SHP77 (cell line): ENCODE measurements at regions not wholly inside any gene's neighbourhood (a gene's known extent, or its start where the extent isn't known, plus 50 kb on each side); places are given as distances from the start of the nearest gene placed in this dataset.
"Not testable (repeated sequence)": the region's sequence is repeated elsewhere in the genome, so short reads cannot be mapped to it uniquely, and the experiment has no call there.

Experiments
- DNase-seq, 2 experiments: peaks; one replicate each; lab custom pipeline; 2025; lab: John Stamatoyannopoulos, UW

DNA sequence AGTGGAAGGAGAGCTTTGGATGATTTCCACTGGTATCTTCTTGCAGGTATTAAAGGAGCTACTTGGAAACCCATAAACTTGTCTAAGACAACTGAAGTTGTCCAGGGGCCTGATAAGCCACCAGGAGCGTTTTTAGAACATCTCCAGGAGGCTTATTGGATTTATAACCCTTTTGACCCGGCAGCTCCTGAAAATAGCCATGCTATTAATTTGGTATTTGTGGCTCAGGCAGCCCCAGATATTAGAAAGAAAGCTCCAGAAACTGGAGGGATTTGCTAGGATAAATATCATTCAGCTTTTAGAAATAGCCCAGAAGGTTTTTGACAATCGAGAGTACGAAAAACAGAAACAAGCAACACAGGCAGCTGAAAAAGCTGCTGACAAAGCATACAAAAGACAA lies 461.0 kb upstream of the HTR1E start:
- DNase-seq: no peak

DNA sequence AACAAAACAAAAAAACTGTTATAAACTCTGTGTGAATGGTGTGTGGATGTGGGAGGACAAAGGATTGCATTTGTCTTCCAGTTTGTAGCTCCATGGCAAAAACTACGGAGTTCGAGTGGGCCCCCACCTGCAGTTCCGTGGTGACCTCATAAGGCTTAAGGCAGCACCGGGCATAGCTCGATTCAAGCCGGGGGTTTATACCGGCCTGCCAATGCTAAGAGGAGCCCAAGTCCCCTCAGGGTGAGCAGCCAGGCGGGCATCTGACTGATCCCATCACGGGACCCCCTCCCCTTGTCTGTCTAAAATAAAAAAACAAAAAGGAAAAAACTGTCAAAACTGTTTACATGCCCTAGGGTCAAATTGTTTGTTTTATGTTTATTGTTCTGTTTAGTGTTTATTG lies 463.2 kb upstream of the HTR1E start:
- no peak for DNase-seq

DNA sequence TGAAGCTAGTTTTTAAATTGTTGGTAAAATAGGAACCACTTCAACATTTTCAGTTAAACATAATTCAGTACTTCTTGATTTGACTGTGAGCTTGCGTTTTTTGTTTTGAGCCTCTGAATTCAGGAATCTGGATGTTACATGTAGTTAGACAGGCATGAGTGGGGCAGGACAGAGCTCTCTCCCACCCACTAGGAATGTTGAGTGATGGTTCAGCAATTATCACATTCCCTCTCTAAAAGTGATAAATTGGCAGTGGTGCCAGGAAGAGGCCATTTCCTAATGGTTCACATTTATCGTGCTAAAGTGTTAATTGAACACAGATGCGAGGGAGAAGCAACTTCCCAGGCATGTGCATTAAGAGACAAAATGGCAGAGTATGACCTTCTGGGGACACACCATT lies 465.5 kb upstream of the HTR1E start:
- no peak for DNase-seq

DNA sequence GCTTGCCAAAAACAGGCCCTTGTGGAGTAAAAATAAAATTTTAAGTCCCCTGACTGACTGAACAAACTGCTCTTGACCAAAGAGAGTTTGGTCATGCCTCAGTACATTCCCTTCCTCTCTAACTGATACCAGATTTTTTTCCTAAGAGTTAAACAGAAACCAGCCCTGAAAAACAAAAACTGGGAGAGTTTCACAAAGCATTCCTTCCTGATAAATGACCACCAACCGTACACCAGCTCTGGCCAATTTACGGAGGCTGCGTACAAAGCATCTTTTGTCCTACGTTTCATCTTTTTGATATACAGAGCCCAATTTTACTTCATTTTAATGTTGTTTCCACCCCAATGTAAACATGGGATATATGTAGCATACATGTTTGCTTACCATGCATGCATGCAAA lies 477.4 kb upstream of the HTR1E start:
- DNase-seq: no peak

DNA sequence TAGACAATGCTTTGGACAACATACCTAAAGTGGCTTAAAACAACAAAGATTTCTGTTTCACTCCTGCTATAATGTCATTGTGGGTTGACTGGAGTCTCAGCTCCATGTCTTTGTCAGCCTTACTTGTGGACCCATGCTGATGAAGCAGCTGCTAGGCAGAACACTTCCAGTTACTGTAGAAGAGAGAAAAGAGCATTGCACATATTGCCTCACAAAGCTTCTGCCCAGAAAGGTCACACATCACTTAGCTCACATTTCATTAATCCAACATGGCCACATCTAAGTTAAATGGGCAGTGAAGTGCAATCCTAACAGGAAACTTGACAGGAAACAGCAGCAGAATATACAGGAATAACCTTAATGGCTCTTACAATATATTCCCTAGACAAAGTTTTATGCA lies 480.5 kb upstream of the HTR1E start:
- no peak for DNase-seq

DNA sequence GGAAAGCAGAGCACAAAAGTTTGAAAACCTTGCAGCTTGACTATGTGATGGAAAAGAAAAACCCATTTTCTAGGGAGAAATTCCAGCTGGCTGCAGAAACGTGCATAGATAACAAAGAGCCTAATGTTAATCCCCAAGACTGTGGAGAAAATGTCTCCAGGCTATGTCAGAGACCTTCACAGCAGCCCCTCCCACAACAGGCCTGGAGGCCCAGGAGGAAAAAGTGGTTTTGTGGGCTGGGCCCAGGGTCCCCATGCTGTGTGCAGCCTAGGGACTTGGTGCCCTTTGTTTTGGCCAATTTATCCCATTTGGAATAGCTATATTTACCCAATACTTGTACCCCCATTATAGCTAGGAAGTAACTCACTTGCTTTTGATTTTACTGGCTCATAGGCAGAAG lies 484.1 kb upstream of the HTR1E start:
- DNase-seq: no peak

DNA sequence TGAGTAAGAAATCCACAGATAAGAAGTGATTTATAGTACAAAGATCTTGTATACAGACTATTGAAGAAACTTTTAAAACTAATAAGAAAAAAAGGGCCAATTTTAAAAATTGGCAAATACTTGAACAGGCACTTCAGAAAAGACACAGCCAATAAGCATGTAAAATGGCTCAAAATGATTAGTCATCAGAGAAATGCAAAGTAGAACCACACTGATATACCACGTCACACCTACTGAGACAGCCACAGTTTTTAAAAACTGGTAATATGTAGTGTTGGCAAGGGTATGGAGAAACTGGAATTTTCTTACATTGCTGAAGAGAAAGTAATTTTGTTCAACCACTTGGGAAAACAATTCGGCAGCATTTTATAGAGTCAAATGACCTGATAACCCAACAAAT lies 488.9 kb upstream of the HTR1E start:
- no peak for DNase-seq

DNA sequence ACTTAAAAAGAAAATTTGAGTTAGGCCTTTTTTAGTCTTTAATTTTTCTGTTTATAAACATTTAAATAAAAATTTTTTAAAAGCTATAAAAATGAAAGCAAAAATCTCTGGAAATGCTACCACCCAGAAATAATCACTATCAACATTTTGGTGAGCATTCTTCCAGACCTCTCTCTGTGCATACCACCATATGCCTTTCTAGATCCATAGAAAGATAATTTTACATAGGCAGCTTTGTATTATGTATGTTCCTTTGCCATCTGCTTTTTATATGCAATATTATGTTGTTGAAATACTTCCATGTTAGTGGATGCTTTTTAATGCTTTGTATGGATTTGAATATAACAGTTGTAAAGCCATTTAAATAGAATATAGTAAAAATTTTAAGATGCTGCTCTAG lies 496.7 kb upstream of the HTR1E start:
- DNase-seq: no peak

DNA sequence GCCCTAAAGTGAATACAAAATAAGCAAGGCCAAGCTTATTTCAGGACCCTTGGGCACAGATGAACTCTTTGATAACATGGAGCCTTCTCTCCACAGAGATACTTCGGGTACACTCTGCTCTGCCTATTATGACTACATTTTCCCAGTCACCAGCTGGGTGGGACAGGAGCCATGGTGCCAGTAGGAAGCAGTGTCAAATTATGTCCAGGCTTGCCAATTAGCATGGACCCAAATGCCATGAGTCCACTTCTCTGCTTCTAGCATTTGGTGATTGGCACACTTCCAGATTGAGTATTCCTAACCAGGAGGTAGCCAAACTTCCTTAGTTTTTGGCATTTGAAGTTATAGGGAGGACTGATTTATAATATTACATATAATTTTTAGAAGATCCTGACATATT lies 513.8 kb upstream of the HTR1E start:
- DNase-seq: no peak

DNA sequence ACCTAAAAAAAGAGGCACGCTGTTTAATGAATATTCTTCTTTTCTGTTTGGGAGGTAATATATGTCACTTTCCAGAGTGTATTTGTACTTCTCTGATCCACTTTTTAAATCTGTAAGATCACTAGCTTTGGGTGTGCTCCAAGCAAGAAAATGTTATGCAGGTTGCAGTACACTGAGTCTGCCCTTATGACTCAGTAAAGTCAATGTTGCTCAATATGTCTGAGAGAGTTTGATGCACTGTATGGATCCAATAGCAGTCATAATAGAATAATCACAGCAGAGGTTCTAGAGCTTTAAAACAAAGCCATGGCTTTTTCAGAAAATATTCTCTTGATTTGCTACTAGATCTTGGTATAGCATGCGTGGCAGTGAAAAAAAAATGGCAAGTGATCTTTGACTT lies 525.3 kb upstream of the HTR1E start:
- DNase-seq: no peak

DNA sequence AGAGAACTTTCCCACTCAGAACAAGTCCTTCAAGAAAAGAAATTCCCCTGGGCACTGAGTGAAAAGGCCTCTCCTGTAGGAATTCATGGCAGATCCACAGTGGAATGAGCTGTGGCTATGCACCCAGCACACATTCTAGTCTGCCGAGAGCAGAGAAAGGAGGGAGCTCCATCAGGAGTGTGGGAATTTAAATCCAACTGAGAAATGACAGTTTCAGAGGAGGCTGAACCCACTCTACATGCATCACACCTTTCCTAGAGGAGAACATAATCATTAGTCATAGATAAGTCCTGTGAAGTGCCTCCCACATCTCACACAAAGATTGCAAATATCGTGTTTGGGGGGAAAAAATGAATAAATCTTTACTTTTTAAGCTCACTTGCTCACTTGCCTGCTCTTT lies 530.2 kb upstream of the HTR1E start:
- DNase-seq: no peak

DNA sequence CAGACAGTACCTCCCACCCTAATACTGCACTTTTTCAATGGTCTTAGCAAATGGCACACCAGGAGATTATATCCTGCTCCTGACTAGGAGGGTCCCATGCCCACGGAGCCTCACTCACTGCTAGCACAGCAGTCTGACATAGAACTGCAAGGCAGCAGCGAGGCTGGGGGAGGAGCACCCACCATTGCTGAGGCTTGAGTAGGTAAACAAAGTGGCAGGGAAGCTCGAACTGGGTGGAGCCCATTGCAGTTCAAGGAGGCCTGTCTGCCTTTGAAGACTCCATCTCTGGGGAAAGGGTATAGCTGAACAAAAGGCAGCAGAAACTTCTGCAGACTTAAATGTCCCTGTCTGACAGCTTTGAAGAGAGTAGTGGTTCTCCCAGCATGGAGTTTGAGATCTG lies 544.5 kb upstream of the HTR1E start:
- not testable (repeated sequence) for DNase-seq

DNA sequence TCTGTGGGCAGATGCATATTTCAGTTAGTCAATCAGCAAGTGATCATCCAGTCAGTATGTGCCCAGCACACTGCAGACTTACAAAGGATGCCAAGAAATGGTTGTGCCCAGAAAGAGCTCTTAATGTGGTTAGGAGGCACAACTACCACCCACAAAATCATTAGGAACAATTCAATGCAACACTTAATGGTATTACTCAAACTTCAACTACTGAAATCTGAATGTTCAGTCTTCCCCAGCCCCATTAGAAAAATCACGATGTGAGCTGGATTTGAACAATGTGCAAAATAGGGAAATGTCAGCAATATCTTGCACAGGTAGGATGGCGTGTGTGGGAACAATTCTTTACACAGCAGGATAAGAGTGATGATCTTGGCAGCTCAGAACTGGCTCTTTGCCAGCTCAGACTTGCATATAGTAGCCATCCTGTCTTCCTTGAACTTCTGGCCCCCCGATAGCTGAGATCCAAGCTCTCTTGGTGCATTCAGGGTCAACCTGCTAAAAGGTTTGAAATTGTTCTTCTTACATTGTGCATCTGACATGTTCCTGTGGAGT lies 556.7 kb upstream of the HTR1E start:
- no peak for DNase-seq

DNA sequence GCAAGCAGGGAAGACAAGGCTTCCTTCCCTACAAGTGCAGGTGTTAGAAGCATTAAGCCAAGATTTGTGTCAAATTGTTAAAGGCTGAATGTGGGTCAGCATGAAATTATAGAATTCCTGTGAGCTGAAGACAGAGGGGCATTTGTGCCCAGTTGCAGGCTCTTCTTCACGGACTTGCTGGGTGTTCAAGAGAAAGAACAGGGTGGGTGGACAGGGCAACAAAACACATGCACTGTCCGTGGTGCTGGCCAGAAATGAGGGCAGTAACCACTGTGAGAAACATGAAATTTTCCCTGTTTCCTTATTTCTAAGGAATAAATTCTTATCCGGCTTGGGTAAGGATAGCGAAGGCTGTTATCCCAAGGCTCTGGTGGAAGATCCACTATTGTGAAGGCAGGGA lies 579.5 kb upstream of the HTR1E start:
- DNase-seq: no peak

DNA sequence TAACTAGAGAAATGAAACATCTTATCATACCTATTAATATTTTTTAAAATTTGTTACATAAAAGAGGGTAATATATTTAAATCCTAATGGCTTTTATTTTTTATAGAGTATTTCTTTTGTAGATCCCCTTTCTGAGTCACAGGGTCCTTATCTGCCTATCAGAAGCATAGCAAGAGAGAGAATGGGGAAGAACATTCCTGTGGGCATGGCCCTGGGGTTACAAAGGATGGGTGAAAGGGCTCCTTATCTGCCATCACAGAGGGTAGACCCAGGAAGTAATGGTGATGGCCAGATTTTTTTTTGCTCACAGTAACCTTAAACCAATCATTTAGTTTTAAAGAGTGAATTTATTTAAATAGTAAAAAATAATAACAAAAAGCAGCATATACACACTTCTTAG lies 582.1 kb upstream of the HTR1E start:
- DNase-seq: no peak

DNA sequence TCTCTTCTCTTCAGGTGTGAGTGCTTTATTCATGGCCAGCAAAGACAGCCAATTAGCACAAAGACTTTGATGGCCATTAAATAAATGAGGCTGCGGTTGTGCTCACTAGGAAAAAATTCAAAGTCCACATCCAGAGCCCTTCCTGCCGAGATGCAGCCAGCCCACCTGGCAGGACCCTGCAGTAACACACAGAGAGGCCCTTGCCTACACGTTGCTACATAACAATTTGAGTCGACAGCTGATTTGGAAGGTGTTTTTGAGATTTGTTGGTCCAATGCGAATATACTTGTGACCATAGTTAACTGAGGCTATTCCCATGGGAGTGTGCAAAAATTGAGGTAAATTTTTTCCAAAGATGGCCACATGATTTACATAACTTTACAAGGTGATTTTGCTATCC lies 605.4 kb upstream of the HTR1E start:
- no peak for DNase-seq

DNA sequence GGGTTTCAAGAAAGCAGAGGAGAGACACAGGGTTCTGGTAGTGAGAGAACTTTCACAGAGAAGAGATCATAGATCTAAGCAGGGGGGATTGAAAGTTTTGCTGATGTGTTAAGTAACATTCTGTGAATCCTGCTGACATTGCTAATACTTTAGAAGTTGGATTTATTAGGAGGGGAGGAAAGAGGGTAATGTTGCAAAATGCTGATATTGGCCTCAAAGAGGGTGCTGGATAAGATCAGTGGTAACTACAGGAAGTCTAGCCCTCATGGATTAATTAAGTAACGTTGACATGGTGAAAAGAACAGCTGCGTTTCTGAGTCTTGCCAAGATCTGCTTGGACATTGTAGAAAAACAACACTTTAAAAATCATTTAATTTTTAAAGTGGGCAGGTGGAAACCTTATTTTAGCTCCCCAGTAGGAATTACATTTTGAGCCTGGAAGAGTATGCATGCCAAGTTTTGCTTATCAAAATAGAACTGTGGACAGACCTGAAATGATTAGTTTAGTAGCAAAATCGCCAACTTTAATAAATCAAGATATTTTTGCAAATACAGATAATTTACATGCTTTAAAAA lies 606.0 kb upstream of the HTR1E start:
- DNase-seq: no peak

DNA sequence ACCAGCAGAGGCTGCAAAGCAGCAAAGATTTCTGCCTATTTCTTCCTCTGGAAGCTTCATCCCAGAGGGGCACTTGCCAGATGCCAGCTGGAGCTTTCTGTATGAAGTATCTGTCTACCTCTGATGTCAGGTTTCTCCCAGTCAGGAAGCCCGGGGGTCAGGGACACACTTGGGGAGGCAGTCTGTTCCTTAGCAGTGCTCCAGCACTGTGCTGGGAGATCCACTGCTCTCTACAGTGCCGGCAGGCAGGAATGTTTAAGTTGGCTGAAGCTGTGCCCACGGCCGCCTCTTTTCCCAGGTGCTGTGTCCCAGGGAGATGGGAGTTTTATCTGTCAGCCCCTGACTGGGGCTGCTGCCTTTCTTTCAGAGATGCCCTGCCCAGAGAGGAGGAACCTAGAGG lies 631.1 kb upstream of the HTR1E start:
- no peak for DNase-seq

DNA sequence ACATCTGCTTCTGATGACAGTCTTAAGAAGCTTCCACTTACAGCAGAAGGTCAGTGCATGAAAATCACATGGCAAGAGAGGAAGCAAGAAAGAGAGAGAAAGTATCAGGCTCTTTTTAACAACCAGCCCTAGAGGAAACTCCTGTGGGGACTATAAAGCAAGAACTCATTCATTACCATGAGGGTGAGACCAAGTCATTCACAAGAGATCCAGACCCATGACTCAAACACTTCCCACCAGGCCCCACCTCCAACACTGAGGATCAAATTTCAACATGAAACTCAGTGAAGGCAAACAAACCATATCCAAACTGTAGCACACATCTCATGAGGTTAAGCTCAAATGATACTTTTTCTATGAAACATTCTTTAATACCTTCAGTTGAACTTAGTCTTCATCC lies 643.2 kb upstream of the SYNCRIP start:
- no peak for DNase-seq

DNA sequence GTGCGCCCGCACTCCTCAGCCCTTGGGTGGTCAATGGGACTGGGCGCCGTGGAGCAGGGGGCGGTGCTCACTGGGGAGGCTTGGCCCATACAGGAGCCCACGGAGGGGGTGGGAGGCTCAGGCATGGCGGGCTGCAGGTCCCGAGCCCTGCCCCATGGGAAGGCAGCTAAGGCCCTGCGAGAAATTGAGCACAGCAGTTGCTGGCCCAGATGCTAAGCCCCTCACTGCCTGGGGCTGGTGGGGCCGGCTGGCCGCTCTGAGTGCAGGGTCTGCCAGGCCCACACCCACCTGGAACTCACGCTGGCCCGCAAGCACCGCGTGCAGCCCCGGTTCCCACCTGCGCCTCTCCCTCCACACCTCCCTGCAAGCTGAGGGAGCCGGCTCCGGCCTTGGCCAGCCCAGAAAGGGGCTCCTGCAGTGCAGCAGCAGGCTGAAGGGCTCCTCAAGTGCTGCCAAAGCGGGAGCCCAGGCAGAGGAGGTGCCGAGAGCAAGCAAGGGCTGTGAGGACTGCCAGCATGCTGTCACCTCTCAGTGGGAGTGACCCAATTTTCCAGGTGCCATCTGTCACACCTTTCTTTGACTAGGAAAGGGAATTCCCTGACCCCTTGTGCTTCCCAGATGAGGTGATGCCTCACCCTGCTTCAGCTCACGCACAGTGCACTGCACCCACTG lies 642.3 kb upstream of the SYNCRIP start:
- DNase-seq: not testable (repeated sequence)

DNA sequence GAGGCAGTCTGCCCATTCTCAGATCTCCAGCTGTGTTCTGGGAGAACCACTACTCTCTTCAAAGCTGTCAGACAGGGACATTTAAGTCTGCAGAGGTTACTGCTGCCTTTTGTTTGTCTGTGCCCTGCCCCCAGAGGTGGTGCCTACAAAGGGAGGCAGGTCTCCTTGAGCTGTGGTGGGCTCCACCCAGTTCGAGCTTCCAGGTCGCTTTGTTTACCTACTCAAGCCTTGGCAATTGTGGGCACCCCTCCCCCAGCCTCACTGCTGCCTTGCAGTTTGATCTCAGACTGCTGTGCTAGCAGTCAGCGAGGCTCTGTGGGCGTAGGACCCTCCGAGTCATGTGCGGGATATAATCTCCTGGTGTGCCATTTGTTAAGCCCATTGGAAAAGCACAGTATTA lies 640.9 kb upstream of the SYNCRIP start:
- DNase-seq: not testable (repeated sequence)

DNA sequence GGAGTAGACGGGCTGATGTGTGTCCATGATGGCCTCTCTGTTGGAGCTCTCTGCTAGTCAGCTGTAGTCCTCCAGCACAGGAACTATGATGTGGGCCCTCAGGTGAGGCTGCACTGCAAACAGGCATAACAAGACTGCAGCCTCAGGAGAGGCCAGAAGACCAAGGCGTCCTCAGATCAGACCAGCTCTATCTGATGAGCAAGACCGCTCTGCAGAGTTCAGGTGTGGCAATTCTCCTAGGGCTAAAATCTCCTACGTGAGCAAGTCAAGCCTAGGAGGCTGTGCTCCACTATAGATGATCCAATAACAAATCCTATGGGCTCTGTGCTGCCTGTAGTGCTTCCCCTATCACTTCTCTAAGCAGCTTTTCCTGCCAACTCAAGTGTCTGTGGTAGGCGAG lies 633.4 kb upstream of the SYNCRIP start:
- no peak for DNase-seq

DNA sequence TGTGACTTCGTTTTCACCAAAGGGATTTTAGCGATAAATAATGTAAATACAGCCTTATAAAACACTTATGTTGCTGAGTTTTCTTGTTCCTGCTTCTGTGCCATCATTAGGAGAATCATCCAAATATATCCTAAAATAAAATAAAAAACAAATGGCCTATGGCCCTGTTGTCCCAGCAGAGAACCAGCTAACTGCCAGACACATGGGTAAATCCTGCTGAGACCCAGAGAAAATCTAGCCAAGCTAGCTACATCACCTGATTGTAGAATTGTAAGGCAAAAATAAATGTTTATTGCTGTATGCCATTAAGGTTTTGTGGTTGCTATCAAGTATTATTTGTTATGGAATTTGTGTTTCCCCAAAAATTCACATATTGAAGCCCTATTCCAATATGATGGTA lies 631.2 kb upstream of the SYNCRIP start:
- no peak for DNase-seq

DNA sequence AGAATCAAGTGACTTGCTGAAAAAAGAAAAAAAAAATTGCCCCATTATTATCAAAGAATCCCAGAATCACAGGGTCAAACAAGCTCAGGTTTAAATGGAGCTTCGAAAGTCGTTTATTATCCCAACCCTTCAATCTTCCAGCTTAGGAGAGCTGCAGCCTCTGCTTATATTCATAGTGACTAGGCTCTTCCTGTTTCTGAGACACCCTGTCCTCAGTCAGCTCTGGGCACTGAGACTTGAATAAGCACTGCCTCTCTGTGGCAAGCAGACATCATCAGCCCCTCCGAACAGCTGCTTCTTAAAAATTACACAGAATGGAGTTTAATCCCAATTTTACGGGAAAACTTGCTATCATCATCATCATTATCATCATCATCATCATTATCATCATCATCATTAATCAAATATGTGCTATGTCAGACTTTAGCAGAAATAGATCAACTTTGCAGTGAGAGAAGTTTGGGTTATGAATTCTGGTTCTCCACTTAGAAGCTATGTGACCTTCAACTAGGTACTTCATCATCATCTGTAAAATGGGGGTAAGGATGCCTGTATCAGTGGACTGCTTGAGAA lies 614.0 kb upstream of the SYNCRIP start:
- DNase-seq: no peak
